ENCODE measurements at regions not wholly inside any gene's neighbourhood (a gene's known extent, or its start where the extent isn't known, plus 50 kb on each side); places are given as distances from the start of the nearest gene placed in this dataset.

- TF ChIP-seq YY1 (IDR thresholded peaks at IDR 0.05; ENCODE audit: low read depth) (no peak), TCF12 (IDR thresholded peaks at IDR 0.05; ENCODE audit: low read depth) (no peak), USF1 (IDR thresholded peaks at IDR 0.05) (no peak), RAD21 (IDR thresholded peaks at IDR 0.05; ENCODE audit: low read depth) (no peak), EGR1 (IDR thresholded peaks at IDR 0.05) (no peak), TEAD4 (IDR thresholded peaks at IDR 0.05) (no peak), TAF1 (IDR thresholded peaks at IDR 0.05; ENCODE audit: low read depth) (no peak), CEBPB (IDR thresholded peaks at IDR 0.05) (no peak), ZBTB7A (IDR thresholded peaks at IDR 0.05; ENCODE audit: low read depth) (no peak), FOXM1 (IDR thresholded peaks at IDR 0.05; ENCODE audit: borderline replicate concordance, low read depth) (no peak), NFIC (IDR thresholded peaks at IDR 0.05) (no peak), CREB1 (IDR thresholded peaks at IDR 0.05; ENCODE audit: low read depth) (no peak), REST (IDR thresholded peaks at IDR 0.05; ENCODE audit: low read depth) (no peak), EP300 (IDR thresholded peaks at IDR 0.05; ENCODE audit: borderline replicate concordance) (no peak)
- TF ChIP-seq, protein P1, sequence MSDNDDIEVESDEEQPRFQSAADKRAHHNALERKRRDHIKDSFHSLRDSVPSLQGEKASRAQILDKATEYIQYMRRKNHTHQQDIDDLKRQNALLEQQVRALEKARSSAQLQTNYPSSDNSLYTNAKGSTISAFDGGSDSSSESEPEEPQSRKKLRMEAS (IDR thresholded peaks at IDR 0.05): no peak
Measured at GRCh38 chr12:18811273-18811672, 73.4 kb downstream of the CAPZA3 start.

GRCh38 chr12:18813753-18814152, 75.8 kb downstream of the CAPZA3 start:
- TF ChIP-seq NFIC (IDR thresholded peaks at IDR 0.05) (no peak), CREB1 (IDR thresholded peaks at IDR 0.05; ENCODE audit: low read depth) (no peak), TEAD4 (IDR thresholded peaks at IDR 0.05) (no peak), CEBPB (IDR thresholded peaks at IDR 0.05) (no peak), RAD21 (IDR thresholded peaks at IDR 0.05; ENCODE audit: low read depth) (no peak), FOXM1 (IDR thresholded peaks at IDR 0.05; ENCODE audit: borderline replicate concordance, low read depth) (no peak), YY1 (IDR thresholded peaks at IDR 0.05; ENCODE audit: low read depth) (no peak), EGR1 (IDR thresholded peaks at IDR 0.05) (no peak), TAF1 (IDR thresholded peaks at IDR 0.05; ENCODE audit: low read depth) (no peak), ZBTB7A (IDR thresholded peaks at IDR 0.05; ENCODE audit: low read depth) (no peak), USF1 (IDR thresholded peaks at IDR 0.05) (no peak), REST (IDR thresholded peaks at IDR 0.05; ENCODE audit: low read depth) (no peak), TCF12 (IDR thresholded peaks at IDR 0.05; ENCODE audit: low read depth) (no peak), EP300 (IDR thresholded peaks at IDR 0.05; ENCODE audit: borderline replicate concordance) (no peak)
- TF ChIP-seq, protein P1 (IDR thresholded peaks at IDR 0.05): no peak

GRCh38 chr12:18818579-18819268, 80.8 kb downstream of the CAPZA3 start:
- no peak for TF ChIP-seq TEAD4 (IDR thresholded peaks at IDR 0.05)
- no peak for TF ChIP-seq EP300 (IDR thresholded peaks at IDR 0.05; ENCODE audit: borderline replicate concordance)
- TF ChIP-seq CREB1 (IDR thresholded peaks at IDR 0.05; ENCODE audit: low read depth): no peak
- no peak for TF ChIP-seq TCF12 (IDR thresholded peaks at IDR 0.05; ENCODE audit: low read depth)

DNA sequence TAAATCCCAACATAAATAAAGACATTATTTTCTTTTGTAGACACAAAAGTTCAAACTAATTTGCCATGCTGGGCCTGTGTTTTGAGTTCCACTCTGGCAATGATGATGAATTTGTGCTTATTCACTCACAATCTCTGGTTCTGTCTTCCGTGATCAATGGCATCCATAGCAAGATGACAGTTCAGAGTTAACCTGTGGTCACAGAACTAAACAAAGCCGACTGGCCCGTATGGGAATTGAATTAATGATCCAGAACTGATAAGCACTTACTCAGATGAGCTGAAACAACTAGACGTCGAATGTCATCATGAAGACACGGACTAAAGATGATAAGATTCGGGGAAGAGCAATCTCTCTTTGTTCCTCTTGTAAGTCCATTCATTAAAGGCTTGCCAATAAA, 81.6 kb downstream of the CAPZA3 start:
- TF ChIP-seq YY1 (IDR thresholded peaks at IDR 0.05; ENCODE audit: low read depth) (no peak), TCF12 (IDR thresholded peaks at IDR 0.05; ENCODE audit: low read depth) (no peak), EP300 (IDR thresholded peaks at IDR 0.05; ENCODE audit: borderline replicate concordance) (no peak), FOXM1 (IDR thresholded peaks at IDR 0.05; ENCODE audit: borderline replicate concordance, low read depth) (no peak), USF1 (IDR thresholded peaks at IDR 0.05) (no peak), RAD21 (IDR thresholded peaks at IDR 0.05; ENCODE audit: low read depth) (no peak), REST (IDR thresholded peaks at IDR 0.05; ENCODE audit: low read depth) (no peak), TAF1 (IDR thresholded peaks at IDR 0.05; ENCODE audit: low read depth) (no peak), NFIC (IDR thresholded peaks at IDR 0.05) (no peak), EGR1 (IDR thresholded peaks at IDR 0.05) (no peak), TEAD4 (IDR thresholded peaks at IDR 0.05) (no peak)
- TF ChIP-seq, protein P1 (IDR thresholded peaks at IDR 0.05): no peak
